C4-2B (cell line): ENCODE measurements at regions not wholly inside any gene's neighbourhood (a gene's known extent, or its start where the extent isn't known, plus 50 kb on each side); places are given as distances from the start of the nearest gene placed in this dataset.

Source experiments
- H3K27ac ChIP-seq: fragments of 450-650 bp; 2 replicates; pipeline ENCODE4 v1.5.1; 2017
- ZFX ChIP-seq: fragments of 450-650 bp; IDR thresholded peaks from 2 replicates; pipeline ENCODE4 v1.6.1; 2017
- TF ChIP-seq, protein P1 (sequence below): fragments of 450-650 bp; conservative IDR thresholded peaks from 2 replicates; pipeline ENCODE4 v1.5.1; 2017; ENCODE audit warnings: mild to moderate bottlenecking

- TF ChIP-seq, protein P1, sequence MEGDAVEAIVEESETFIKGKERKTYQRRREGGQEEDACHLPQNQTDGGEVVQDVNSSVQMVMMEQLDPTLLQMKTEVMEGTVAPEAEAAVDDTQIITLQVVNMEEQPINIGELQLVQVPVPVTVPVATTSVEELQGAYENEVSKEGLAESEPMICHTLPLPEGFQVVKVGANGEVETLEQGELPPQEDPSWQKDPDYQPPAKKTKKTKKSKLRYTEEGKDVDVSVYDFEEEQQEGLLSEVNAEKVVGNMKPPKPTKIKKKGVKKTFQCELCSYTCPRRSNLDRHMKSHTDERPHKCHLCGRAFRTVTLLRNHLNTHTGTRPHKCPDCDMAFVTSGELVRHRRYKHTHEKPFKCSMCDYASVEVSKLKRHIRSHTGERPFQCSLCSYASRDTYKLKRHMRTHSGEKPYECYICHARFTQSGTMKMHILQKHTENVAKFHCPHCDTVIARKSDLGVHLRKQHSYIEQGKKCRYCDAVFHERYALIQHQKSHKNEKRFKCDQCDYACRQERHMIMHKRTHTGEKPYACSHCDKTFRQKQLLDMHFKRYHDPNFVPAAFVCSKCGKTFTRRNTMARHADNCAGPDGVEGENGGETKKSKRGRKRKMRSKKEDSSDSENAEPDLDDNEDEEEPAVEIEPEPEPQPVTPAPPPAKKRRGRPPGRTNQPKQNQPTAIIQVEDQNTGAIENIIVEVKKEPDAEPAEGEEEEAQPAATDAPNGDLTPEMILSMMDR, result no peak
- TF ChIP-seq ZFX, result no peak
- no peak overlapping the region for H3K27ac ChIP-seq
These were observed 258.2 kb downstream of the KIF20B start for GRCh38 chr10:89959433-89960110.

- TF ChIP-seq, protein P1, result no peak
- TF ChIP-seq ZFX, result no peak
- no peak overlapping the region for H3K27ac ChIP-seq
These were observed 262.2 kb downstream of the KIF20B start for GRCh38 chr10:89963451-89964102.

- no peak overlapping the region for H3K27ac ChIP-seq
- TF ChIP-seq, protein P1, result no peak
- TF ChIP-seq ZFX, result no peak
These were observed 264.8 kb downstream of the KIF20B start for GRCh38 chr10:89966211-89966610.

GRCh38 chr10:89973326-89973725 is 271.9 kb downstream of the KIF20B start:
- no peak overlapping the region for H3K27ac ChIP-seq
- TF ChIP-seq ZFX, result no peak
- TF ChIP-seq, protein P1, result no peak

DNA sequence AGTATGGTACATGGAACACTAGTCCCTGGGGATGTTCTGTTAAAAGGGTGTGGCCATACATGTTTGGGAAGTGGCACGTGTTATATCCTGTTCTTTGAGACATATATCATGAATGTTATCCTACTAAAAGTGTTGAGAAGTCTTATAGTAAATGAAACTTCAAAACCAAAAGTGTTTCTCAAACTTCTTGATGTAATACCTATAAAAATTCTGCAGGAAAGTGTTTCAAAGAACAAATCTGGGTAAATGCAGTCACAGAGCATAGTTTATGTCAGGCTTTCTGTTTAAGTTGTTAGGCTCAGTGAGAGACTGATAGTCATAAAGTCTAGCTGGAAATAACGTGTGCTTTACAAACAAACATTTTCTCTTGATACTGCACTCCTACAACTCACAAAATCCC is 273.7 kb downstream of the KIF20B start:
- H3K27ac ChIP-seq, result no peak overlapping the region
- no peak for TF ChIP-seq ZFX
- TF ChIP-seq, protein P1, result no peak

DNA sequence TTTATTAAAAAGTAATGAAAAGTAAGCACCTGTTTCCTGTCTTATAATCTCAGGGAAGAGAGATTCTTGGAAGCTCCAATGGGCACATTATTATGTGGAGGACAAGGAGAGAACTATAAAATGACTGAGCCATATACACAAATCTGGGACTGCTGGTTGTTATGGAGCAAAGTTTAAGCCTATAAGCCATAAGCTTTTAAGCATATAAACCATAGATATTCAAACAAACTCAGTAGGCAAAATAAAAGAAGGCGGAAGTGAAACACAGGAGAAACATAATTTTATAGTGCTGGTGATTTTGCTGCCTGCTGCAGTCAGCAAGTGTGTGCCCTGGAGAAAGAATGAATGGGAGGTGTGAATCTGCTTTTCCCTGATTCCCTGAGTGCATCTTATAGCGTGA is 274.4 kb downstream of the KIF20B start:
- no peak overlapping the region for H3K27ac ChIP-seq
- TF ChIP-seq ZFX, result no peak
- TF ChIP-seq, protein P1, result no peak

- TF ChIP-seq, protein P1, result no peak
- no peak for TF ChIP-seq ZFX
- H3K27ac ChIP-seq, result no peak overlapping the region
These were observed 276.7 kb downstream of the KIF20B start for GRCh38 chr10:89978081-89978480.
